ENCODE measurements at regions not wholly inside any gene's neighbourhood (a gene's known extent, or its start where the extent isn't known, plus 50 kb on each side); places are given as distances from the start of the nearest gene placed in this dataset.

- intact Hi-C loops (cut with DNase I), result no loop called here
- DNase-seq, result no peak
- Histone ChIP-seq H3K9me3 (peaks cover 0 to 4% (median 0%) of the 10 kb centered on the region in 4 donors), H3K4me3 (no peak overlapping the region), H3K4me1 (no peaks in the 10 kb centered on the region), H3K27ac (no peak overlapping the region), H3K27me3 (no peaks in the 10 kb centered on the region), H3K36me3 (no peaks in the 10 kb centered on the region)
- WGBS, 2 donors, result 46 to 52% methylated on average over 5 of the region's 5 CpGs
- TF ChIP-seq EP300 (IDR thresholded peaks at IDR 0.05) (no peak), CTCF (IDR thresholded peaks at IDR 0.05) (no peak), POLR2A (IDR thresholded peaks at IDR 0.05) (no peak), POLR2AphosphoS5 (IDR thresholded peaks at IDR 0.05) (no peak)
These were observed 2177.2 kb downstream of the TP53TG3F start for GRCh38 chr16:35636480-35637230.

GRCh38 chr16:35637683-35638082 lies 2178.3 kb downstream of the TP53TG3F start:
- H3K4me1 ChIP-seq, result no peaks in the 10 kb centered on the region
- peaks cover 0 to 6% (median 0%) of the 10 kb centered on the region in 4 donors for H3K9me3 ChIP-seq
- intact Hi-C loops (cut with DNase I), result no loop called here
- no peak for TF ChIP-seq POLR2AphosphoS5 (IDR thresholded peaks at IDR 0.05)
- TF ChIP-seq EP300 (IDR thresholded peaks at IDR 0.05), result no peak
- TF ChIP-seq CTCF (IDR thresholded peaks at IDR 0.05), result no peak
- TF ChIP-seq POLR2A (IDR thresholded peaks at IDR 0.05), result no peak
- DNase-seq, result no peak
- no peak overlapping the region for H3K4me3 ChIP-seq
- no peak overlapping the region for H3K27ac ChIP-seq
- no peaks in the 10 kb centered on the region for H3K27me3 ChIP-seq
- 49 to 58% methylated on average over 2 of the region's 2 CpGs for WGBS, 2 donors
- H3K36me3 ChIP-seq, result no peaks in the 10 kb centered on the region

GRCh38 chr16:35639233-35640205 lies 2180.1 kb downstream of the TP53TG3F start:
- WGBS, 2 donors, result 44 to 53% methylated on average over 3 of the region's 3 CpGs
- peaks cover 0 to 11% (median 0%) of the 10 kb centered on the region in 4 donors for H3K9me3 ChIP-seq
- intact Hi-C loops (cut with DNase I), result no loop called here

GRCh38 chr16:35642322-35642835 lies 2183.0 kb downstream of the TP53TG3F start:
- intact Hi-C loops (cut with DNase I), result no loop called here

More at GRCh38 chr16:35639233-35640205, 2180.1 kb downstream of the TP53TG3F start:
- no peak for DNase-seq
- no peak overlapping the region for H3K27ac ChIP-seq
- H3K4me3 ChIP-seq, result no peak overlapping the region
- no peaks in the 10 kb centered on the region for H3K4me1 ChIP-seq
- no peaks in the 10 kb centered on the region for H3K27me3 ChIP-seq
- TF ChIP-seq POLR2AphosphoS5 (IDR thresholded peaks at IDR 0.05), result no peak
- no peaks in the 10 kb centered on the region for H3K36me3 ChIP-seq

More at GRCh38 chr16:35642322-35642835, 2183.0 kb downstream of the TP53TG3F start:
- H3K27me3 ChIP-seq, result no peaks in the 10 kb centered on the region
- TF ChIP-seq CTCF (IDR thresholded peaks at IDR 0.05) (no peak), EP300 (IDR thresholded peaks at IDR 0.05) (no peak), POLR2A (IDR thresholded peaks at IDR 0.05) (no peak), POLR2AphosphoS5 (IDR thresholded peaks at IDR 0.05) (no peak)
- WGBS, 2 donors, result 56 to 66% methylated on average over 4 of the region's 4 CpGs
- H3K9me3 ChIP-seq, result peaks cover 0 to 11% (median 0%) of the 10 kb centered on the region in 4 donors
- H3K4me1 ChIP-seq, result no peaks in the 10 kb centered on the region
- no peak overlapping the region for H3K4me3 ChIP-seq
- H3K36me3 ChIP-seq, result no peaks in the 10 kb centered on the region
- H3K27ac ChIP-seq, result no peak overlapping the region
- no peak for DNase-seq

All from sigmoid colon (tissue), 6 donors.